ENCODE measurements at regions not wholly inside any gene's neighbourhood (a gene's known extent, or its start where the extent isn't known, plus 50 kb on each side); places are given as distances from the start of the nearest gene placed in this dataset.

DNA sequence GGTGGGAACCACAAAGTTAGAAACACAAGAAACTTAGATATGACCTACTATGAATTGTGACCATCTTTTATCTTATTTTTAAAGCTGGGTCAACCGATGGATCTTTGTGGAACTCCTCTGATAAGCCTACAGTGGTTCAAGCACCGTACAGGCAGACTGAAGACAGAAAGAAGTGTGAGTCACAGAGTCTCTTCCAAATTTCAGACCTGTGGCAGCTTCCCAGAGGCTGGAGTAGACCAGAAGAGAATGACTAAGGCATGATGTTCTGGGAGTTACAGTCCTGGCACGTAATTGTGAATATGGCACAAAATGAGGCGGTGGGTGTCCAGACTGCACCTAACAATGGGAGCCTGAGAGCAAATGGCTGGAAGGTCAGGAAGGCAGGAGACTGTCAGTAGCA lies 70.0 kb downstream of the LMO4 start:
- TF ChIP-seq Cebpa-rat (IDR thresholded peaks at IDR 0.05) = no peak
- H3K9ac ChIP-seq = no peak overlapping the region
- H3K27me3 ChIP-seq = no peaks in the 10 kb centered on the region
- no peak overlapping the region for H3K4me2 ChIP-seq
- H3K27ac ChIP-seq = no peak overlapping the region
- no peaks in the 10 kb centered on the region for H3K36me3 ChIP-seq
- H4K20me1 ChIP-seq = no peaks in the 10 kb centered on the region
- no peaks in the 10 kb centered on the region for H3K9me3 ChIP-seq (replicated peaks in 1 of 11)
- no peak overlapping the region for H3K4me3 ChIP-seq
- H3K4me1 ChIP-seq = peaks cover 10 to 25% (median 17%) of the 10 kb centered on the region in 10 experiments; a peak in 19 of 20 replicates

DNA sequence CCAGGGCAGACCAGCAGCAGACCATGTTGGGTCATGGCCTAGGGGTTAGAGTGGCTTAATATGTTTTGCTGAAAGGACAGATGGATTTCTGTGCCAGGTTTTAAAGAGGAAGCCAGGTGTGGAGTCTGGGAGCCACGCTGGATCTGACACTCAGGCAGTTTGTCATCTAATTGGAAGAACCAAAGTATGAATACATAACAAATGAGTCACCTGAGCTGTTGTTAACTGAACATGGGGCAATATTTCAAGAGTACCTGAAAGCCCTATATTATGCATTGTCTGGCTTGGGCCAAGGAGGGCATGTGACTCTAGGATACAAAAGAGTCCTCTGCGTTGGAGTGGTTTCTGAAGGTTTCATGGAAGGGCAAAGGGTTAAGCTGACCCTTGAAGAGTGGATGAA lies 70.6 kb downstream of the LMO4 start:
- Histone ChIP-seq H3K27ac (no peak overlapping the region), H3K36me3 (no peaks in the 10 kb centered on the region), H3K9me3 (replicated peaks in 1 of 11) (no peaks in the 10 kb centered on the region), H3K4me1 (peaks cover 10 to 25% (median 17%) of the 10 kb centered on the region in 10 experiments; a peak in 19 of 20 replicates), H3K4me3 (no peak overlapping the region), H3K4me2 (no peak overlapping the region), H3K27me3 (no peaks in the 10 kb centered on the region), H4K20me1 (no peaks in the 10 kb centered on the region), H3K9ac (no peak overlapping the region)
- TF ChIP-seq Cebpa-rat (IDR thresholded peaks at IDR 0.05) = no peak

DNA sequence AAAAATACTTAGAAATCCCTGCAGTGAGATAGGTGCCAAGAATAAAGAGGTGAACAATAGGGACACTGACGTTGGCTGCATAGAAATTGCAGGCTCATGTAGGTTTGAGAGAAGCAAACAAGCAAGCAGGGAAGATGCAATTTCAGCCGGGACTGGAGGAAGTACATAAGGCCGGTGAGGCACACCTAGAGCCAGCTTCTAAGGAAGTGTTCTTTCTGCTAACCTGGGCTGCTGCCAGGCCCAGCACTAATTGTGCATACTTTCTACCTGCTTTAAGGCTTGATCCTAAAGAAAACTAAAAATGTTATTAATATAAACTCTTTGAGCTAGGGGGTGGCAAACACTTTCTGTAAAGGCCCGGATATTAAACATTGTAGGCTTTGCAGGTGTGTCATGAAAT lies 71.0 kb downstream of the LMO4 start:
- H3K27ac ChIP-seq = no peak overlapping the region
- H3K4me3 ChIP-seq = no peak overlapping the region
- H3K4me2 ChIP-seq = no peak overlapping the region
- H3K9ac ChIP-seq = no peak overlapping the region
- H3K36me3 ChIP-seq = no peaks in the 10 kb centered on the region
- H3K27me3 ChIP-seq = no peaks in the 10 kb centered on the region
- no peaks in the 10 kb centered on the region for H3K9me3 ChIP-seq (replicated peaks in 1 of 11)
- H3K4me1 ChIP-seq = peaks cover 10 to 25% (median 17%) of the 10 kb centered on the region in 10 experiments; a peak in 19 of 20 replicates
- no peak for TF ChIP-seq Cebpa-rat (IDR thresholded peaks at IDR 0.05)
- no peaks in the 10 kb centered on the region for H4K20me1 ChIP-seq

DNA sequence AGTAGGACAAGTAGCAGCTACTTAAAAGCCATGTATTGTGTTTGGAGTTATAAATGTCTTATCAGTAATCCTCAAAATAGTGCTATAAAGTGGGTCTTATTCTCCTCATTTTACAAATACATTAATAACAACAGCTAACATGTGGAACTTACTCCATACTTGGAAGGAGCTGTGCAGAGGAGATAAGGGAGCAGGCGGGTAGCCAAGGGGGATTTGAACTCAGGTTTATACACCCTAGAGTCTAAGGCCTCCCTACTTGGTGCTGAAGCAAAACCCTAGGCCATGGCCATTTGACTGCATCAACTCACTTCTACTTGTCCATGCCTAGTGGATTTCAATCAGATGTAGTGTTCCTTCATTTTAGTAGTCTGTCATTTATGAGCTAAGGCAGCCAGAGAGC lies 72.1 kb downstream of the LMO4 start:
- Histone ChIP-seq H3K4me1 (peaks cover 10 to 25% (median 17%) of the 10 kb centered on the region in 10 experiments; a peak in 19 of 20 replicates), H3K9ac (no peak overlapping the region), H3K4me2 (peak overlapping the region in 1 of 11 experiments; percentile 10; a peak in 2 of 22 replicates), H3K4me3 (no peak overlapping the region), H3K36me3 (no peaks in the 10 kb centered on the region), H3K27me3 (no peaks in the 10 kb centered on the region), H4K20me1 (no peaks in the 10 kb centered on the region), H3K9me3 (replicated peaks in 1 of 11) (peaks cover 0 to 5% (median 0%) of the 10 kb centered on the region in 11 experiments; a peak in 1 of 22 replicates), H3K27ac (no peak overlapping the region)
- no peak for TF ChIP-seq Cebpa-rat (IDR thresholded peaks at IDR 0.05)

DNA sequence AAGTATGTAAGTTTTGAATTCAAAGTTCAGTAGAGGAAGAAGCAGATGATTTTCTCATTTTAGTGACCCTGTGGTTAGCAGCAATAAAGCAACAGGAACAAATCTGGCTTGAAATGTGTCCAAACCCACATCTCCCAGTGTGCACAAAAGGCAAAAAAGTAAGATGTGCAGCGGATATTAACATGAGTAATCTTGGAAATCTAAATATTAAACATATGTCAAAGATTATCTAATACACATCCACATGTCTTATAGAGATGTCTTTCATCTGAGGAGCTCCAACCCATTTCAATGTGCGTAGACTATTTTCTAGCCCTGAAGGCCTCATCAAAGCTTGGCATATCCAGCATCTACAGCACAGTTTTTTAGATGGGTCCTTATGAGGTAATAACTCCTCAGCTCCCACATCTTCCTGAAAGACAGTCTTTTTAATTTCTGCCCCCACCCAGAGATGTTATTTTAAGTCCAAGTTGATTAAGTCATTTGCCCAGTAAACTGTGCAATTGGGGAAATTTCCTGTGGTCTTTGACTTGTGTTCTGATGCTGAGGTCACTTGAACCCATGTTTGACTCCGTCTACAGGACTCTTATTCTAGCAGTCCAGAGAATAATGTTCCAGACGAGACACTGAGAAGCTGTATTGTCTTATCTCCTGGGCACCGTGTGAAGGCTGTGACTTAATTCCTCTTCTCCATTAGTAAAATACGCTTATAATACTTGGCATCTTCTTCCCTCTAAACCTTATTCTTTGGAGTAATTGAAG lies 73.7 kb downstream of the LMO4 start:
- no peak overlapping the region for H3K4me3 ChIP-seq
- H4K20me1 ChIP-seq = no peaks in the 10 kb centered on the region
- H3K4me1 ChIP-seq = peaks cover 10 to 30% (median 22%) of the 10 kb centered on the region in 10 experiments; a peak in 19 of 20 replicates
- H3K9ac ChIP-seq = no peak overlapping the region
- H3K36me3 ChIP-seq = no peaks in the 10 kb centered on the region
- no peaks in the 10 kb centered on the region for H3K27me3 ChIP-seq
- peak overlapping the region; percentile 9 to 66 (median 56); a peak in 19 of 22 replicates for H3K4me2 ChIP-seq
- no peak for TF ChIP-seq Cebpa-rat (IDR thresholded peaks at IDR 0.05)
- H3K9me3 ChIP-seq (replicated peaks in 1 of 11) = peaks cover 0 to 5% (median 0%) of the 10 kb centered on the region in 11 experiments; a peak in 1 of 22 replicates
- H3K27ac ChIP-seq = no peak overlapping the region

- Histone ChIP-seq H3K4me3 (no peak overlapping the region), H4K20me1 (no peaks in the 10 kb centered on the region), H3K9ac (no peak overlapping the region), H3K27me3 (no peaks in the 10 kb centered on the region), H3K9me3 (replicated peaks in 1 of 11) (peaks cover 0 to 5% (median 0%) of the 10 kb centered on the region in 11 experiments; a peak in 1 of 22 replicates), H3K4me2 (peak overlapping the region in 5 of 11 experiments; percentile 2 to 63 (median 38); a peak in 6 of 22 replicates), H3K36me3 (no peaks in the 10 kb centered on the region), H3K27ac (no peak overlapping the region), H3K4me1 (peaks cover 10 to 30% (median 22%) of the 10 kb centered on the region in 10 experiments; a peak in 19 of 20 replicates)
- no peak for TF ChIP-seq Cebpa-rat (IDR thresholded peaks at IDR 0.05)
These were observed 74.6 kb downstream of the LMO4 start for GRCh38 chr1:87403061-87403820.

DNA sequence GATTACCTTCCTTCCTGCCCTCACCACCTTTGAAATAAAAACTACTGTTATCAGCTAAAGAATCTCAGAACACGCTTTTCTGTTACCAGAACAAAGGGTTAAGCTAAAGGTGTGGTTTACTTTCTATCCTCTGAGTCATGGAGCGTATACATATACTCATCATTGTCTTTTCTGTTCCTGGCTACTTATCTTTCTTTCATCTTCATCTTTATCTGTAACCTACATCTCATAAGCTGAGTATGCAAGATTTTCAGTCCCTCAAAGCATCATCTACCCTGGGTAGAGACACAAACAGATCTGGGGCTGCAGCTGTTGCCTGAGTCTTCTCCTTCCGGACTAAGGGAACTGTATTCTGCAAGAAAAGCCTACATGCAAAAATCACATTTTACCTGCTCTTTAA lies 75.6 kb downstream of the LMO4 start:
- H3K36me3 ChIP-seq = no peaks in the 10 kb centered on the region
- H3K9ac ChIP-seq = no peak overlapping the region
- H3K4me3 ChIP-seq = no peak overlapping the region
- H4K20me1 ChIP-seq = no peaks in the 10 kb centered on the region
- H3K4me2 ChIP-seq = no peak overlapping the region
- peaks cover 0 to 5% (median 0%) of the 10 kb centered on the region in 11 experiments; a peak in 1 of 22 replicates for H3K9me3 ChIP-seq (replicated peaks in 1 of 11)
- H3K4me1 ChIP-seq = peaks cover 10 to 30% (median 22%) of the 10 kb centered on the region in 10 experiments; a peak in 19 of 20 replicates
- H3K27ac ChIP-seq = no peak overlapping the region
- H3K27me3 ChIP-seq = no peaks in the 10 kb centered on the region
- TF ChIP-seq Cebpa-rat (IDR thresholded peaks at IDR 0.05) = no peak

GRCh38 chr1:87408665-87409248 lies 80.1 kb downstream of the LMO4 start:
- no peak overlapping the region for H3K4me3 ChIP-seq
- H3K4me1 ChIP-seq = peaks cover 3 to 29% (median 20%) of the 10 kb centered on the region in 10 experiments; a peak in 17 of 20 replicates
- H3K9me3 ChIP-seq (replicated peaks in 1 of 11) = peaks cover 0 to 5% (median 0%) of the 10 kb centered on the region in 11 experiments; a peak in 1 of 22 replicates
- H3K4me2 ChIP-seq = no peak overlapping the region
- TF ChIP-seq Cebpa-rat (IDR thresholded peaks at IDR 0.05) = no peak
- H3K36me3 ChIP-seq = no peaks in the 10 kb centered on the region
- no peak overlapping the region for H3K27ac ChIP-seq
- no peaks in the 10 kb centered on the region for H4K20me1 ChIP-seq
- H3K27me3 ChIP-seq = no peaks in the 10 kb centered on the region
- H3K9ac ChIP-seq = no peak overlapping the region

Data from BLaER1 treated with 17β-estradiol and CSF1 and Interleukin-3, amounts not matched to agents 10 nM and 100 nM (cell line).